Vagina (tissue), 2 donors: ENCODE measurements at regions not wholly inside any gene's neighbourhood (a gene's known extent, or its start where the extent isn't known, plus 50 kb on each side); places are given as distances from the start of the nearest gene placed in this dataset.
"Not testable (repeated sequence)": the region's sequence is repeated elsewhere in the genome, so short reads cannot be mapped to it uniquely, and the experiment has no call there.

Source experiments
- DNase-seq, 2 donors: peaks; one replicate each; pipeline ENCODE4 v3.0.0-alpha.2; 2017; ENCODE audit errors: extremely low spot score in 2 of 2
- H3K27ac ChIP-seq: fragments of 200-600 bp; sonication (generic); one replicate; pipeline ENCODE4 v1.5.1; 2019
- H3K27me3 ChIP-seq: fragments of 200-600 bp; sonication (generic); one replicate; pipeline ENCODE4 v1.5.1; 2019
- H3K36me3 ChIP-seq, 2 donors: fragments of 200-600 bp; sonication (generic); one replicate each; pipeline ENCODE4 v1.5.1; 2017 to 2019
- H3K4me1 ChIP-seq: fragments of 200-600 bp; sonication (generic); one replicate; pipeline ENCODE4 v1.5.1; 2019
- H3K4me3 ChIP-seq, 2 donors: fragments of 200-600 bp; sonication (generic); 1 replicate in 1 of 2; 2 replicates in 1 of 2; pipeline ENCODE4 v1.5.1; 2016 to 2019
- H3K9me3 ChIP-seq: fragments of 200-600 bp; sonication (generic); one replicate; pipeline ENCODE4 v1.5.1; 2019
- CTCF ChIP-seq, 3 experiments: fragments of 450-650 bp in 2 of 3; fragments of 200-600 bp in 1 of 3; sonication (generic) in 1 of 3; IDR thresholded peaks; one replicate each; pipeline ENCODE4 v1.5.1; 2017 to 2019; ENCODE audit warnings: antibody characterized with exemption in 3 of 3, mild to moderate bottlenecking in 2 of 3, moderate library complexity in 2 of 3
- POLR2A ChIP-seq, 2 donors: fragments of 450-650 bp; IDR thresholded peaks; one replicate each; pipeline ENCODE4 v1.6.1; 2017; ENCODE audit warnings: antibody characterized with exemption in 2 of 2, mild to moderate bottlenecking in 2 of 2, moderate library complexity in 2 of 2
- POLR2AphosphoS5 ChIP-seq, 2 donors: sonication (generic); formaldehyde crosslinking; IDR thresholded peaks; one replicate each; pipeline ENCODE4 v1.9.0; 2017; ENCODE audit warnings: antibody characterized with exemption in 2 of 2, mild to moderate bottlenecking in 2 of 2, low read depth in 1 of 2; ENCODE audit not compliant: insufficient read depth in 1 of 2
- intact Hi-C: fragments of 100-400 bp; cut with DNase I; formaldehyde crosslinking; loops from one replicate; pipeline ENCODE4 v1.15.1; 2023

- TF ChIP-seq POLR2A (IDR thresholded peaks at IDR 0.05) (no peak), POLR2AphosphoS5 (IDR thresholded peaks at IDR 0.05; ENCODE audit: insufficient read depth in 1 of 2, low read depth in 1 of 2) (no peak), CTCF (IDR thresholded peaks at IDR 0.05) (no peak)
- no peak overlapping the region for H3K27ac ChIP-seq
- intact Hi-C loops = no loop called here
- H3K9me3 ChIP-seq = no peaks in the 10 kb centered on the region
- DNase-seq = no peak
- no peaks in the 10 kb centered on the region for H3K4me1 ChIP-seq
- no peaks in the 10 kb centered on the region for H3K27me3 ChIP-seq
- no peak overlapping the region for H3K4me3 ChIP-seq
- H3K36me3 ChIP-seq = no peaks in the 10 kb centered on the region
These were observed 117.7 kb upstream of the KCNJ3 start for GRCh38 chr2:154580767-154581166.

GRCh38 chr2:154582694-154583093 is 115.8 kb upstream of the KCNJ3 start:
- H3K4me3 ChIP-seq, H3K27ac ChIP-seq, DNase-seq, H3K27me3 ChIP-seq, H3K4me1 ChIP-seq, H3K9me3 ChIP-seq, H3K36me3 ChIP-seq, intact Hi-C loops: not testable (repeated sequence)

GRCh38 chr2:154583274-154583673 is 115.2 kb upstream of the KCNJ3 start:
- intact Hi-C loops, H3K27ac ChIP-seq, H3K36me3 ChIP-seq, H3K4me3 ChIP-seq, H3K9me3 ChIP-seq, DNase-seq, H3K27me3 ChIP-seq, H3K4me1 ChIP-seq: not testable (repeated sequence)

- H3K9me3 ChIP-seq = no peaks in the 10 kb centered on the region
- intact Hi-C loops = no loop called here
- TF ChIP-seq CTCF (IDR thresholded peaks at IDR 0.05) (no peak), POLR2AphosphoS5 (IDR thresholded peaks at IDR 0.05; ENCODE audit: insufficient read depth in 1 of 2, low read depth in 1 of 2) (no peak), POLR2A (IDR thresholded peaks at IDR 0.05) (no peak)
- no peak overlapping the region for H3K4me3 ChIP-seq
- no peaks in the 10 kb centered on the region for H3K4me1 ChIP-seq
- DNase-seq = no peak
- H3K27me3 ChIP-seq = no peaks in the 10 kb centered on the region
- no peaks in the 10 kb centered on the region for H3K36me3 ChIP-seq
- H3K27ac ChIP-seq = no peak overlapping the region
These were observed 110.8 kb upstream of the KCNJ3 start for GRCh38 chr2:154587739-154588138.

GRCh38 chr2:154588838-154589237 is 109.7 kb upstream of the KCNJ3 start:
- DNase-seq = no peak
- H3K4me1 ChIP-seq = no peaks in the 10 kb centered on the region
- TF ChIP-seq POLR2AphosphoS5 (IDR thresholded peaks at IDR 0.05; ENCODE audit: insufficient read depth in 1 of 2, low read depth in 1 of 2) = no peak
- TF ChIP-seq CTCF (IDR thresholded peaks at IDR 0.05) = no peak
- TF ChIP-seq POLR2A (IDR thresholded peaks at IDR 0.05) = no peak

GRCh38 chr2:154589514-154589913 is 109.0 kb upstream of the KCNJ3 start:
- Histone ChIP-seq H3K4me1 (no peaks in the 10 kb centered on the region), H3K27me3 (no peaks in the 10 kb centered on the region), H3K36me3 (no peaks in the 10 kb centered on the region), H3K9me3 (no peaks in the 10 kb centered on the region), H3K27ac (no peak overlapping the region), H3K4me3 (no peak overlapping the region)
- intact Hi-C loops = no loop called here
- TF ChIP-seq POLR2AphosphoS5 (IDR thresholded peaks at IDR 0.05; ENCODE audit: insufficient read depth in 1 of 2, low read depth in 1 of 2) (no peak), CTCF (IDR thresholded peaks at IDR 0.05) (no peak), POLR2A (IDR thresholded peaks at IDR 0.05) (no peak)
- DNase-seq = no peak

More at GRCh38 chr2:154588838-154589237, 109.7 kb upstream of the KCNJ3 start:
- intact Hi-C loops = no loop called here
- Histone ChIP-seq H3K27ac (no peak overlapping the region), H3K4me3 (no peak overlapping the region), H3K27me3 (no peaks in the 10 kb centered on the region), H3K9me3 (no peaks in the 10 kb centered on the region), H3K36me3 (no peaks in the 10 kb centered on the region)
